ENCODE measurements at regions not wholly inside any gene's neighbourhood (a gene's known extent, or its start where the extent isn't known, plus 50 kb on each side); places are given as distances from the start of the nearest gene placed in this dataset.

DNA sequence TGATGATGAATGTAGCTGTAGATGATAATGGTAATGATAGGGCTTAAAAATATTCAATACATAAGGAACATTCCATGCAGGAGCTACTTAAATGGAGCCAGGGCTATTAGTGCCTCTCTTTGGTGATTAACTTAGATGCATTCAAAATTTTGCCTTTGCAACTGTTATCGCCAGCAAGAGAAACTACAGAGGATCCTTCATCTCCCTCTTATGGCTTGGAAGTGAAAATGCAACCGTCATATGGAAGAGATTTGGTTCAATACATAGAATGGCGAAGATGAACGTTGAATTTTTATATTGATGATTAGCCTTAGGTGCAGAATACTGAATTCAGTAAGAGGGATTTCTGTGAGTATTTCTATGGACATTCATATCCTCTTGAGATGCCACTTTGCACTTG, 134.5 kb upstream of the NLGN4X start:
- H3K27me3 Mint-ChIP-seq (ENCODE audit: low read depth) = no peaks in the 10 kb centered on the region
- H3K36me3 Mint-ChIP-seq = no peaks in the 10 kb centered on the region; the same call in 1 of the 2 replicates
- DNase-seq (ENCODE audit: low spot score) (no peak), ATAC-seq (no peak)
- H3K4me1 Mint-ChIP-seq = peaks cover 17% of the 10 kb centered on the region
- ChIA-PET POLR2A (no interaction called here), CTCF (interaction anchor here (0.8 to 1.0 kb wide), 2 partner anchors 55 to 71 kb away, joined by 3 read pairs; no protein-coding TSS in a partner anchor)
- TF ChIP-seq CREB1 (CRISPR knock-in tag; IDR thresholded peaks at IDR 0.05) = no peak
- TF ChIP-seq ZNF671 (CRISPR knock-in tag; IDR thresholded peaks at IDR 0.05) = no peak
- no peak for TF ChIP-seq ELF4 (CRISPR knock-in tag; IDR thresholded peaks at IDR 0.05; ENCODE audit: low read depth)
- no peak for TF ChIP-seq TEAD4 (CRISPR knock-in tag; IDR thresholded peaks at IDR 0.05)
- no peak for TF ChIP-seq CREM (CRISPR knock-in tag; IDR thresholded peaks at IDR 0.05)
- no peak for TF ChIP-seq MXD4 (CRISPR knock-in tag; IDR thresholded peaks at IDR 0.05; ENCODE audit: borderline replicate concordance)
- TF ChIP-seq TCF7 (CRISPR knock-in tag; IDR thresholded peaks at IDR 0.05; ENCODE audit: low read depth) = no peak
- no peak for TF ChIP-seq FOXK1 (CRISPR knock-in tag; IDR thresholded peaks at IDR 0.05)
- TF ChIP-seq ZSCAN18 (CRISPR knock-in tag; IDR thresholded peaks at IDR 0.05) = no peak
- TF ChIP-seq ETV6 (CRISPR knock-in tag; IDR thresholded peaks at IDR 0.05) = no peak
- TF ChIP-seq FOXP4 (CRISPR knock-in tag; IDR thresholded peaks at IDR 0.05) = no peak
- no peak for TF ChIP-seq SP1 (CRISPR knock-in tag; conservative IDR thresholded peaks at IDR 0.05)
- TF ChIP-seq RELA (CRISPR knock-in tag; IDR thresholded peaks at IDR 0.05; ENCODE audit: borderline replicate concordance) = no peak
- no peak for TF ChIP-seq NFATC4 (CRISPR knock-in tag; IDR thresholded peaks at IDR 0.05)
- no peak for TF ChIP-seq ZNF121 (CRISPR knock-in tag; IDR thresholded peaks at IDR 0.05)
- no peak for TF ChIP-seq CDX4 (CRISPR knock-in tag; IDR thresholded peaks at IDR 0.05; ENCODE audit: borderline replicate concordance)
- TF ChIP-seq SMAD4 (CRISPR knock-in tag; IDR thresholded peaks at IDR 0.05) = no peak
- no peak for TF ChIP-seq GRHL2 (CRISPR knock-in tag; IDR thresholded peaks at IDR 0.05; ENCODE audit: insufficient replicate concordance, severe bottlenecking)
- no peak for TF ChIP-seq SMAD3 (CRISPR knock-in tag; IDR thresholded peaks at IDR 0.05; ENCODE audit: borderline replicate concordance)
- TF ChIP-seq, protein P1, sequence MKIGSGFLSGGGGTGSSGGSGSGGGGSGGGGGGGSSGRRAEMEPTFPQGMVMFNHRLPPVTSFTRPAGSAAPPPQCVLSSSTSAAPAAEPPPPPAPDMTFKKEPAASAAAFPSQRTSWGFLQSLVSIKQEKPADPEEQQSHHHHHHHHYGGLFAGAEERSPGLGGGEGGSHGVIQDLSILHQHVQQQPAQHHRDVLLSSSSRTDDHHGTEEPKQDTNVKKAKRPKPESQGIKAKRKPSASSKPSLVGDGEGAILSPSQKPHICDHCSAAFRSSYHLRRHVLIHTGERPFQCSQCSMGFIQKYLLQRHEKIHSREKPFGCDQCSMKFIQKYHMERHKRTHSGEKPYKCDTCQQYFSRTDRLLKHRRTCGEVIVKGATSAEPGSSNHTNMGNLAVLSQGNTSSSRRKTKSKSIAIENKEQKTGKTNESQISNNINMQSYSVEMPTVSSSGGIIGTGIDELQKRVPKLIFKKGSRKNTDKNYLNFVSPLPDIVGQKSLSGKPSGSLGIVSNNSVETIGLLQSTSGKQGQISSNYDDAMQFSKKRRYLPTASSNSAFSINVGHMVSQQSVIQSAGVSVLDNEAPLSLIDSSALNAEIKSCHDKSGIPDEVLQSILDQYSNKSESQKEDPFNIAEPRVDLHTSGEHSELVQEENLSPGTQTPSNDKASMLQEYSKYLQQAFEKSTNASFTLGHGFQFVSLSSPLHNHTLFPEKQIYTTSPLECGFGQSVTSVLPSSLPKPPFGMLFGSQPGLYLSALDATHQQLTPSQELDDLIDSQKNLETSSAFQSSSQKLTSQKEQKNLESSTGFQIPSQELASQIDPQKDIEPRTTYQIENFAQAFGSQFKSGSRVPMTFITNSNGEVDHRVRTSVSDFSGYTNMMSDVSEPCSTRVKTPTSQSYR (CRISPR knock-in tag; IDR thresholded peaks at IDR 0.05) = no peak
- H3K9me3 Mint-ChIP-seq = peaks cover 6% of the 10 kb centered on the region
- H3K4me3 Mint-ChIP-seq = no peak overlapping the region
- H3K27ac Mint-ChIP-seq = no peak overlapping the region; the same call in 1 of the 2 replicates

- no peak for TF ChIP-seq NFYB (CRISPR knock-in tag; conservative IDR thresholded peaks at IDR 0.05; ENCODE audit: low read depth)
- no peak for TF ChIP-seq ZNF138 (CRISPR knock-in tag; conservative IDR thresholded peaks at IDR 0.05)
- no peak for TF ChIP-seq ZNF671 (CRISPR knock-in tag; IDR thresholded peaks at IDR 0.05)
- TF ChIP-seq ZBTB43 (CRISPR knock-in tag; IDR thresholded peaks at IDR 0.05) = no peak
- no peak for TF ChIP-seq CREM (CRISPR knock-in tag; IDR thresholded peaks at IDR 0.05)
- peaks cover 8% of the 10 kb centered on the region for H3K4me1 Mint-ChIP-seq
- no peaks in the 10 kb centered on the region for H3K27me3 Mint-ChIP-seq (ENCODE audit: low read depth)
- H3K36me3 Mint-ChIP-seq = peaks cover 12% of the 10 kb centered on the region
- H3K9me3 Mint-ChIP-seq = peaks cover 16% of the 10 kb centered on the region
- no peak for DNase-seq (ENCODE audit: low spot score)
- H3K27ac Mint-ChIP-seq = no peak overlapping the region
- ATAC-seq = no peak
- CTCF ChIA-PET = no interaction called here
- POLR2A ChIA-PET = no interaction called here
- H3K4me3 Mint-ChIP-seq = no peak overlapping the region
Measured at GRCh38 chrX:6325437-6325836, 96.8 kb upstream of the NLGN4X start.
